Liver (tissue), 3 donors: ENCODE measurements at regions not wholly inside any gene's neighbourhood (a gene's known extent, or its start where the extent isn't known, plus 50 kb on each side); places are given as distances from the start of the nearest gene placed in this dataset.

Experiments
- ATF3 ChIP-seq: IDR thresholded peaks from 2 replicates; pipeline ENCODE4 v1.6.1; 2016; ENCODE audit warnings: antibody characterized with exemption
- CTCF ChIP-seq: fragments of 150-350 bp; IDR thresholded peaks from 2 replicates; pipeline ENCODE4 v1.5.1; 2017; ENCODE audit warnings: improper control_type of control experiment, low read depth, low read length; ENCODE audit not compliant: missing input control
- EGR1 ChIP-seq, 2 donors: IDR thresholded peaks; 2 replicates each; pipeline ENCODE4 v1.6.1; 2016 to 2018; ENCODE audit warnings: antibody characterized with exemption in 2 of 2, low read depth in 2 of 2
- GABPA ChIP-seq, 2 donors: IDR thresholded peaks in 1 of 2; conservative IDR thresholded peaks in 1 of 2; 2 replicates each; pipeline ENCODE4 v1.6.1; 2016; ENCODE audit warnings: antibody characterized with exemption in 2 of 2, mild to moderate bottlenecking in 1 of 2, moderate library complexity in 1 of 2
- NR2F2 ChIP-seq: IDR thresholded peaks from 2 replicates; pipeline ENCODE4 v1.6.1; 2016; ENCODE audit warnings: antibody characterized with exemption
- RAD21 ChIP-seq, 2 donors: IDR thresholded peaks; 2 replicates each; pipeline ENCODE4 v1.6.1; 2016; ENCODE audit warnings: antibody characterized with exemption in 2 of 2, mild to moderate bottlenecking in 2 of 2
- REST ChIP-seq: IDR thresholded peaks from 2 replicates; pipeline ENCODE4 v1.6.1; 2016; ENCODE audit warnings: antibody characterized with exemption, mild to moderate bottlenecking
- TAF1 ChIP-seq: conservative IDR thresholded peaks from 2 replicates; pipeline ENCODE4 v1.6.1; 2016; ENCODE audit warnings: antibody characterized with exemption, mild to moderate bottlenecking
- YY1 ChIP-seq: IDR thresholded peaks from 2 replicates; pipeline ENCODE4 v1.6.1; 2016; ENCODE audit warnings: antibody characterized with exemption, mild to moderate bottlenecking
- donor health status: healthy.
- donor health status: healthy.

GRCh38 chr6:74050921-74051320 lies 354.9 kb downstream of the CD109 start:
- no peak for TF ChIP-seq EGR1 (IDR thresholded peaks at IDR 0.05; ENCODE audit: low read depth in 2 of 2)
- no peak for TF ChIP-seq ATF3
- TF ChIP-seq REST = no peak
- no peak for TF ChIP-seq CTCF
- TF ChIP-seq RAD21 (IDR thresholded peaks at IDR 0.05) = no peak
- TF ChIP-seq TAF1 = no peak
- no peak for TF ChIP-seq GABPA (IDR thresholded peaks at IDR 0.05 in 1 of 2, conservative IDR thresholded peaks at IDR 0.05 in 1 of 2)
- TF ChIP-seq YY1 = no peak
- no peak for TF ChIP-seq NR2F2
